Psoas muscle (tissue), 7 donors: ENCODE measurements at regions not wholly inside any gene's neighbourhood (a gene's known extent, or its start where the extent isn't known, plus 50 kb on each side); places are given as distances from the start of the nearest gene placed in this dataset.

ENCODE experiments used
- ATAC-seq, 4 donors: fragments of 200-7000 bp; cut with Tn5 transposase; one replicate each; pipeline ENCODE4 v1.9.1; 2020; ENCODE audit warnings: moderate library complexity in 3 of 4, mild to moderate bottlenecking in 2 of 4
- DNase-seq, 2 donors: peaks; one replicate each; pipeline ENCODE4 v3.0.0-alpha.2; 2020
- H3K27ac ChIP-seq: fragments of 200-600 bp; one replicate; pipeline ENCODE4 v1.8.0; 2022
- H3K27me3 ChIP-seq, 3 donors: fragments of 200-600 bp in 1 of 3; one replicate each; pipeline versions ENCODE4 v1.6.1 to v1.8.0; 2013 to 2022; ENCODE audit warnings: low read length in 2 of 3, mild to moderate bottlenecking in 2 of 3, moderate library complexity in 1 of 3; ENCODE audit not compliant: insufficient read depth in 3 of 3
- H3K36me3 ChIP-seq, 2 donors: fragments of 200-600 bp in 1 of 2; one replicate each; pipeline versions ENCODE4 v1.6.1 to v1.8.0; 2013 to 2022; ENCODE audit warnings: low read depth in 1 of 2, mild to moderate bottlenecking in 1 of 2, moderate library complexity in 1 of 2; ENCODE audit not compliant: insufficient read depth in 1 of 2
- H3K4me1 ChIP-seq: fragments of 200-600 bp; one replicate; pipeline ENCODE4 v1.8.0; 2022
- H3K4me3 ChIP-seq: fragments of 200-600 bp; one replicate; pipeline ENCODE4 v1.8.0; 2022; ENCODE audit warnings: mild to moderate bottlenecking
- H3K9me3 ChIP-seq: fragments of 200-600 bp; one replicate; pipeline ENCODE4 v1.8.0; 2022
- WGBS, 3 donors: extraction: QIAGEN DNeasy Blood & Tissue Kit; methylation state at CpG; one replicate each; pipeline versions ENCODE4 v1.1.6 to v1.1.7; 2013; 5-methylcytosine and 5-hydroxymethylcytosine counted together
- intact Hi-C, 2 donors: fragments of 100-400 bp; cut with DNase I; formaldehyde crosslinking; loops; one replicate each; pipeline versions ENCODE4 v1.11.0 to v1.14.2; 2022
- TF ChIP-seq, protein P1 (sequence below): fragments of 200-600 bp; IDR thresholded peaks from one replicate; pipeline ENCODE4 v1.8.0; 2022; ENCODE audit warnings: antibody characterized with exemption
- donor health status: healthy with polysubstance abuse.
- donor health status: DM: no; HTN: no; CAD: no; lungs with moderate emphysema.
- donor health status: Bipolar disorder and iron deficiency.
- donor health status: healthy.
- donor health status: DM: yes; HTN: yes; CAD: no.
- donor health status: DM: no; HTN: no; CAD: no.
- donor health status: DM: yes; HTN: yes; CAD: no.

DNA sequence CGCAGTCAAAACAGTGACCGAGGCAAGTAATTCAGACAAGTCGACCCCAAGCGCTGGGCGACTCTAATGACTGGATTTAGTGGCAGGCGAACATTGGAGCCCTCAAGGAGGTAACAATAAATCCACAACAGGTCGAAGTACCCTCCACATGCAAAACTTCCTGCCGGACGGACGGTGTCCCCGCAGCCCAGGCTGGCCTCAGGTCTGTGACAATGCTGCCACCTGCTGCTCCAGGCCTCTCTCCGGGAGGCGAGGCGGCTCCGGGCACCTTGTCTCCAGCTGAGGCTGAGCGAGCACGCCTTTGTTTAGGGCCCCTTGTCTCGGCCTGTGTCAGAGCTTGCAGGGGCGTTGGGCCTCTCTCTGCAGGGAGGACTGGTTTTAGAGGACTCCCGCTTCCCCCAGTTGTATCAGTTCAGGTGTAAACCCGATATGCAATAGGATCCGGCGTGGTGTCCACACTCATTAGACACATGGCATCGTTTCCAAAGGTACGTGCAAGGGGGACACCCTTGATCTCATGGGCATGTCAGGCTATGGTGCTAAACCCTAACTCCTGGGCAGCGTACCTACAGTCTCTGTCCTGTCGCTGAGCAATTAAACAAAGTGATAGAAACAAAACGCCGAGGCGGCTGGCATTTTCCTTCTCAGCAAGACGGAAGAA is 628.0 kb upstream of the ADAMTS16 start:
- Histone ChIP-seq H3K4me3 (no peak overlapping the region), H3K27ac (no peak overlapping the region), H3K36me3 (no peaks in the 10 kb centered on the region), H3K9me3 (peaks cover 2% of the 10 kb centered on the region), H3K4me1 (no peaks in the 10 kb centered on the region), H3K27me3 (no peaks in the 10 kb centered on the region)
- TF ChIP-seq, protein P1, sequence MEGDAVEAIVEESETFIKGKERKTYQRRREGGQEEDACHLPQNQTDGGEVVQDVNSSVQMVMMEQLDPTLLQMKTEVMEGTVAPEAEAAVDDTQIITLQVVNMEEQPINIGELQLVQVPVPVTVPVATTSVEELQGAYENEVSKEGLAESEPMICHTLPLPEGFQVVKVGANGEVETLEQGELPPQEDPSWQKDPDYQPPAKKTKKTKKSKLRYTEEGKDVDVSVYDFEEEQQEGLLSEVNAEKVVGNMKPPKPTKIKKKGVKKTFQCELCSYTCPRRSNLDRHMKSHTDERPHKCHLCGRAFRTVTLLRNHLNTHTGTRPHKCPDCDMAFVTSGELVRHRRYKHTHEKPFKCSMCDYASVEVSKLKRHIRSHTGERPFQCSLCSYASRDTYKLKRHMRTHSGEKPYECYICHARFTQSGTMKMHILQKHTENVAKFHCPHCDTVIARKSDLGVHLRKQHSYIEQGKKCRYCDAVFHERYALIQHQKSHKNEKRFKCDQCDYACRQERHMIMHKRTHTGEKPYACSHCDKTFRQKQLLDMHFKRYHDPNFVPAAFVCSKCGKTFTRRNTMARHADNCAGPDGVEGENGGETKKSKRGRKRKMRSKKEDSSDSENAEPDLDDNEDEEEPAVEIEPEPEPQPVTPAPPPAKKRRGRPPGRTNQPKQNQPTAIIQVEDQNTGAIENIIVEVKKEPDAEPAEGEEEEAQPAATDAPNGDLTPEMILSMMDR: no peak
- ATAC-seq (no peak), DNase-seq (no peak)
- 27 to 29% (median 28%) methylated on average over 30 to 31 of the region's 31 CpGs for WGBS, 3 donors
- intact Hi-C loops: no loop called here

DNA sequence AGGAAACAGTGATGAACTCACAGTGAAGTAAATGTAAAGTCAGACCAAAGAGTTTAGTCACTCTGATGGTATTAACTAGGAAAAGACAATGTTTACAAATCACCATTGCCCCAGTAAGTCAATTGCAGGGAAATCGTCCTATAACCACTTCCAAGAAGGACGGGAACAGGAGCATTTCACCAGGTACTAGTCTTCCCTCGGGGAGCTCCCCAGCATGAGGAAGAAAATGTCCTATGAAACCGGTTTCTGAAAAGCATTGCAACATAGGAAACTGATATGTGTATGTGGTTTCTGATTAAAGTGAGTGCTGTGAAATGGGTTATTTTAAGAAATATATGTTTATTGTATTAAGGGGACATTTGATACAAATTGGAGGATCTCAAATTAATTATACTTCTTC is 626.7 kb upstream of the ADAMTS16 start:
- TF ChIP-seq, protein P1: no peak
- Histone ChIP-seq H3K9me3 (no peaks in the 10 kb centered on the region), H3K4me3 (no peak overlapping the region), H3K27me3 (no peaks in the 10 kb centered on the region), H3K4me1 (no peaks in the 10 kb centered on the region), H3K36me3 (no peaks in the 10 kb centered on the region), H3K27ac (no peak overlapping the region)
- DNase-seq (no peak), ATAC-seq (no peak)
- intact Hi-C loops: no loop called here
- WGBS, 3 donors: 58 to 67% (median 64%) methylated on average over 4 of the region's 4 CpGs

DNA sequence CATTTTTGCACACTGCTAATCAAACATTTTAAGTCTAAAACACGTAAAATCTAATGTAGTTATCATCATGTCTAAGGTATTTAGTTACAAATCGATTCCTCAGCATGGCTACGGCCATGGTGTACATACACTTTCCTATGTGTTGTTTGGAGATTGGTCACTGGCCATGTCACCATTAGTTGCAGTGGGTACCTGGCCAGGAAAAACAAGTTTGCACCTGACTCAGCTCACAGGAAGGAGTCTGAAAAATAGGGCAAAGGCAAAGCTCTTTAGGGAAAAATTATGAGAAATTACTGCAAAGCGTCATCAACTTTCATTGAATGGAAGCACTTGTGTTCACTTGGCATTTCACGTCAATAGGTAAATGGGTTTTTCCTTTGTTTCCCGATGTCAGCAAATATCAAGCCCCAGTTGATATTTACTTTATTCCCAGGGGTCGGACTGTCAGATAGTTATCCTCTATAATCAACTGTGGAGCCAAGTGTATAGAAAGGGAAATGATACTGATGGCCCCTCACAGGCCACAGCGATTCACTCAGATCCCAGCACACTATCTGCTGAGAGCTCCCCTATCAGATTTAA is 626.0 kb upstream of the ADAMTS16 start:
- H3K4me1 ChIP-seq: no peaks in the 10 kb centered on the region
- H3K4me3 ChIP-seq: no peak overlapping the region
- H3K36me3 ChIP-seq: no peaks in the 10 kb centered on the region
- intact Hi-C loops: no loop called here
- H3K27me3 ChIP-seq: no peaks in the 10 kb centered on the region
- DNase-seq: no peak
- ATAC-seq: no peak
- TF ChIP-seq, protein P1: no peak
- H3K27ac ChIP-seq: no peak overlapping the region
- H3K9me3 ChIP-seq: no peaks in the 10 kb centered on the region
- WGBS, 3 donors: 73 to 83% (median 82%) methylated on average over 8 of the region's 8 CpGs

DNA sequence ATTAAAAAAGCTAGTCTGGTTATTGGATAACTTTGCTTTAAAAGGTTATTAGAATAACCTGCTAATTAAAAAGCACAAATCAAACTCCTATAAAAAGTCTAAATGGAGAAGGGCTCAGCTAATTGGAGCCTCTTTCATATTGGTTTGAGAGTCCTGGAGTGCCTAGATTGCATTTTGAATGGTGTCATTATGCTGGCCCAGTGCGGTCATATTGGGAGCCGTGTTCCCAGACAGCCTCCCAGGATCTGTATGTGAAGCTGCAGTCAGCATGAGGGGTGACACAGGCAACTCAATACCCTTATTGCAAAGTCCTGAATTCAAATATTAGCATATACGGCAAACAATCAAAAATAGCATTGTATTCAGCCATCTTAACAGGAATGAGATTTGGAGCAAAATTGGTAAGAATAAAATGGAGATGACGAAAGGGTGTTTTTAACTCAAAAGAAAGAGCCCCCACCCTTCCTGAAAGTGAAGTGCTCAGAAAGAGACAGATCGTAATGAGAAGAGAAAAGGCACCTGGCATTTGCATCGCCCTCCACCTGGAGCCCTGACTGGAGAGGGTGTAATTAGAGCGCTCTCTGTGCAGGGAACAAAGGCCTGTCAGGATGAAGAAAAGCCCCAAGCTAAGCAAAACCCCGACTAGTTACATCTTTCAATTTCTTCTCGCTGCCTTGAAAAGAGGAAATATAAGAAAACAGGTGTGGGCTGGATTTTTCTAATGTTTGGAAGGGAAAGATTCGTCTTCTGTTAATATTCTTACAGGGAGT is 621.0 kb upstream of the ADAMTS16 start:
- ATAC-seq (no peak), DNase-seq (no peak)
- intact Hi-C loops: no loop called here
- Histone ChIP-seq H3K9me3 (no peaks in the 10 kb centered on the region), H3K27ac (no peak overlapping the region), H3K4me1 (no peaks in the 10 kb centered on the region), H3K4me3 (no peak overlapping the region), H3K36me3 (no peaks in the 10 kb centered on the region), H3K27me3 (peaks cover 0 to 3% (median 0%) of the 10 kb centered on the region in 3 donors)
- TF ChIP-seq, protein P1: no peak
- 70 to 74% (median 71%) methylated on average over 10 of the region's 10 CpGs for WGBS, 3 donors
